Heart right ventricle (tissue), 16 donors: ENCODE measurements at regions not wholly inside any gene's neighbourhood (a gene's known extent, or its start where the extent isn't known, plus 50 kb on each side); places are given as distances from the start of the nearest gene placed in this dataset.

ENCODE experiments used
- ATAC-seq, 8 donors: fragments of 200-7000 bp; cut with Tn5 transposase; one replicate each; pipeline ENCODE4 v1.9.1; 2020; ENCODE audit warnings: mild to moderate bottlenecking in 8 of 8, moderate library complexity in 8 of 8, moderate number of reproducible peaks in 1 of 8
- DNase-seq, 2 donors: peaks; one replicate each; pipeline ENCODE4 v3.0.0-alpha.2; 2020
- H3K27ac ChIP-seq, 10 donors: fragments of 200-600 bp; sonication (generic) in 2 of 10; one replicate each; pipeline versions ENCODE4 v1.5.0 to v1.8.0; 2020 to 2022; ENCODE audit warnings: mild to moderate bottlenecking in 3 of 10
- H3K27me3 ChIP-seq, 7 donors: fragments of 200-600 bp; one replicate each; pipeline ENCODE4 v1.8.0; 2021 to 2022; ENCODE audit warnings: mild to moderate bottlenecking in 2 of 7
- H3K36me3 ChIP-seq, 9 donors: fragments of 200-600 bp; sonication (generic) in 1 of 9; one replicate each; pipeline versions ENCODE4 v1.5.0 to v1.8.0; 2020 to 2022; ENCODE audit warnings: mild to moderate bottlenecking in 2 of 9
- H3K4me1 ChIP-seq, 9 donors: fragments of 200-600 bp; sonication (generic) in 1 of 9; one replicate each; pipeline versions ENCODE4 v1.5.0 to v1.8.0; 2020 to 2022; ENCODE audit warnings: mild to moderate bottlenecking in 4 of 9
- H3K4me3 ChIP-seq, 10 donors: fragments of 200-600 bp; sonication (generic) in 2 of 10; one replicate each; pipeline versions ENCODE4 v1.5.0 to v1.8.0; 2020 to 2022; ENCODE audit warnings: mild to moderate bottlenecking in 7 of 10, moderate library complexity in 2 of 10
- H3K9me3 ChIP-seq, 11 donors: fragments of 200-600 bp in 10 of 11; sonication (generic) in 2 of 11; one replicate each; pipeline versions ENCODE4 v1.5.0 to v1.8.0; 2013 to 2022; ENCODE audit warnings: mild to moderate bottlenecking in 2 of 11, control low read depth in 1 of 11, moderate library complexity in 1 of 11
- CTCF ChIP-seq, 9 donors: fragments of 200-600 bp; sonication (generic) in 2 of 9; IDR thresholded peaks; one replicate each; pipeline versions ENCODE4 v1.5.0 to v1.8.0; 2021 to 2022; ENCODE audit warnings: antibody characterized with exemption in 9 of 9, mild to moderate bottlenecking in 5 of 9, moderate library complexity in 1 of 9
- WGBS, 2 donors: extraction: QIAGEN DNeasy Blood & Tissue Kit; methylation state at CpG; one replicate each; pipeline ENCODE4 v1.1.7; 2013; ENCODE audit warnings: inconsistent platforms in 1 of 2; 5-methylcytosine and 5-hydroxymethylcytosine counted together
- intact Hi-C, 10 donors: fragments of 100-400 bp; cut with DNase I; formaldehyde crosslinking; loops; one replicate each; pipeline versions ENCODE4 v1.11.1 to v1.14.2; 2022
- donor health status: Arrhythmogenic right ventricular cardiomyopathy.
- donor health status: ischemic (EF 13 %, LVEDD 7.1; RV severe dilation, severe dysfunction).
- donor health status: healthy with polysubstance abuse.
- donor health status: DM: no; HTN: yes; CAD: no.
- donor health status: DM: no; HTN: no; CAD: no.
- donor health status: ischemic (EF 25% LVEDD 6.9; RV normal size, moderate dysfunction).
- donor health status: ischemic (EF 25% LVEDD 5.7; RV mildly dilated, moderate dysfunction).
- donor health status: healthy.
- donor health status: DM: yes; HTN: yes; CAD: no.
- donor health status: Ischemic cardiomyopathy.
- donor health status: ischemic (EF 35%, LVEDD 5.7; RV mildly dilated, moderate dysfunction).
- donor health status: nonischemic (EF 11% LVEDD 7.7; RV severe dilation, severe dysfunction).
- donor health status: DM: yes; HTN: yes; CAD: no.
- donor health status: PGD.
- donor health status: ischemic (EF 29% LVEDD 5.4; RV normal size, mild dysfunction).
- donor health status: nonischemic (EF 23%, LVEDD 6.1; RV moderate dilation, normal function).

- Histone ChIP-seq H3K4me3 (no peak overlapping the region), H3K27me3 (no peaks in the 10 kb centered on the region), H3K27ac (no peak overlapping the region), H3K9me3 (no peaks in the 10 kb centered on the region), H3K4me1 (peaks cover 0 to 4% (median 0%) of the 10 kb centered on the region in 9 donors), H3K36me3 (no peaks in the 10 kb centered on the region)
- ATAC-seq (no peak), DNase-seq (no peak)
- intact Hi-C loops, result no loop called here
- TF ChIP-seq CTCF (IDR thresholded peaks at IDR 0.05), result no peak
- 70 to 74% methylated on average over 2 of the region's 2 CpGs for WGBS, 2 donors
These were observed 215.3 kb upstream of the RHOBTB1 start for GRCh38 chr10:61159253-61159652.

- Histone ChIP-seq H3K27me3 (no peaks in the 10 kb centered on the region), H3K9me3 (no peaks in the 10 kb centered on the region), H3K4me1 (no peaks in the 10 kb centered on the region), H3K27ac (peak overlapping the region in 2 of 10 donors; percentile 33 to 36), H3K4me3 (no peak overlapping the region), H3K36me3 (no peaks in the 10 kb centered on the region)
- 61% methylated on average over 8 of the region's 8 CpGs for WGBS, 2 donors
- intact Hi-C loops, result no loop called here
- no peak for TF ChIP-seq CTCF (IDR thresholded peaks at IDR 0.05)
- peak in 5 of 8 donors; percentile 18 to 62 (median 42) for ATAC-seq
- DNase-seq, result no peak
These were observed 213.2 kb upstream of the RHOBTB1 start for GRCh38 chr10:61157182-61157581.

- Histone ChIP-seq H3K4me1 (no peaks in the 10 kb centered on the region), H3K36me3 (no peaks in the 10 kb centered on the region), H3K27me3 (no peaks in the 10 kb centered on the region), H3K9me3 (no peaks in the 10 kb centered on the region), H3K4me3 (no peak overlapping the region), H3K27ac (no peak overlapping the region)
- 80 to 82% methylated on average over 3 of the region's 3 CpGs for WGBS, 2 donors
- intact Hi-C loops, result no loop called here
- no peak for DNase-seq
- no peak for TF ChIP-seq CTCF (IDR thresholded peaks at IDR 0.05)
- no peak for ATAC-seq
These were observed 209.8 kb upstream of the RHOBTB1 start for GRCh38 chr10:61153771-61154170.

GRCh38 chr10:61151059-61151458, 207.1 kb upstream of the RHOBTB1 start:
- 91 to 96% methylated on average over 1 of the region's 1 CpG for WGBS, 2 donors
- no peaks in the 10 kb centered on the region for H3K36me3 ChIP-seq
- TF ChIP-seq CTCF (IDR thresholded peaks at IDR 0.05), result no peak
- intact Hi-C loops, result no loop called here
- ATAC-seq, result no peak
- H3K27me3 ChIP-seq, result no peaks in the 10 kb centered on the region
- no peak overlapping the region for H3K27ac ChIP-seq
- H3K4me1 ChIP-seq, result peaks cover 0 to 4% (median 0%) of the 10 kb centered on the region in 9 donors
- no peak overlapping the region for H3K4me3 ChIP-seq
- H3K9me3 ChIP-seq, result no peaks in the 10 kb centered on the region
- DNase-seq, result no peak
